ENCODE measurements at regions not wholly inside any gene's neighbourhood (a gene's known extent, or its start where the extent isn't known, plus 50 kb on each side); places are given as distances from the start of the nearest gene placed in this dataset.

GRCh38 chr3:163936543-163936942 is 1141.8 kb downstream of the SI start:
- TF ChIP-seq CTCF (IDR thresholded peaks at IDR 0.05) (no peak), POLR2A (IDR thresholded peaks at IDR 0.05; ENCODE audit: low read depth) (no peak), EP300 (IDR thresholded peaks at IDR 0.05) (no peak), POLR2AphosphoS5 (IDR thresholded peaks at IDR 0.05) (no peak)
